GM21390 (cell line): ENCODE measurements at regions not wholly inside any gene's neighbourhood (a gene's known extent, or its start where the extent isn't known, plus 50 kb on each side); places are given as distances from the start of the nearest gene placed in this dataset.

ENCODE experiments used
- ATAC-seq: cut with Tn5 transposase; IDR thresholded peaks from one replicate; pipeline ENCODE4 v1.9.1; 2021; ENCODE audit not compliant: unreplicated experiment

- no peak for ATAC-seq
Observed at GRCh38 chr7:47724335-47724982, 142.5 kb upstream of the TNS3 start.

- ATAC-seq: no peak
Observed at GRCh38 chr7:47722126-47722525, 140.2 kb upstream of the TNS3 start.

DNA sequence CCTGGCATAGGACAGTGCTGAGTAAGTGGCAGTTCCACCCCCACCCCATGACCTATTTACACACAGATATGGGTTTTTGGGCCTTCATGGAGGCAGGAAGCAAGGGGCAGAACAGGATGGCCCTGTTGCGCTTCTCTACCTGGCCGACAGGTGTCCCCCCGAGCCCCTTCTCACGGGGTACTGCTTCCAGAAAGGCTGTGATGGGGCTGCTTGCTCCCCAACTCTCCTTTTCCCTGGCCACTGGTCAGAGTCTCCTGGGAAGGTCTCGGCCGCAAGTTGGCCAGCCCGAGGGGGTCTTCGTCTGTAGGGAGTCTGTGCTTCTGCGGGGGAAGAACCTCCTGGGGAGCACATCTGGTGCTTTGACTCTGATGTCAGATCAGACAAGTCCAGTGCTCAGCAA lies 139.8 kb upstream of the TNS3 start:
- ATAC-seq: no peak

DNA sequence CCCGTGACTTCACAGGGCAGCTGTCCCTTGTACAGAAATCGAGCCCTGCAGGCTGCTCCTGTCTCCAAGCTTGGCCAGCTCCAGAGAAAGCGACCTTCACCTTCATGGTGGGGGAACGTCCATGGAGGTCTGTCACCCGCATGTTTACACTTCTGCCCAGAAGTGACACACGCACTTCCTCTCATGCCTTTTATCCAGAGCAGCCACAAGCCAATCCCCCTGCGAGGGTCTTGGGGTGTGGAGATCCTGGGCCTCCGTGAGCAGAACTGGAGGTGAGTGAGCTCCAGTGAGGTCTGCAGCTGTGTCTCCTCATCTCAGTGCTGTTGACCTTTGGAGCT lies 139.0 kb upstream of the TNS3 start:
- no peak for ATAC-seq

DNA sequence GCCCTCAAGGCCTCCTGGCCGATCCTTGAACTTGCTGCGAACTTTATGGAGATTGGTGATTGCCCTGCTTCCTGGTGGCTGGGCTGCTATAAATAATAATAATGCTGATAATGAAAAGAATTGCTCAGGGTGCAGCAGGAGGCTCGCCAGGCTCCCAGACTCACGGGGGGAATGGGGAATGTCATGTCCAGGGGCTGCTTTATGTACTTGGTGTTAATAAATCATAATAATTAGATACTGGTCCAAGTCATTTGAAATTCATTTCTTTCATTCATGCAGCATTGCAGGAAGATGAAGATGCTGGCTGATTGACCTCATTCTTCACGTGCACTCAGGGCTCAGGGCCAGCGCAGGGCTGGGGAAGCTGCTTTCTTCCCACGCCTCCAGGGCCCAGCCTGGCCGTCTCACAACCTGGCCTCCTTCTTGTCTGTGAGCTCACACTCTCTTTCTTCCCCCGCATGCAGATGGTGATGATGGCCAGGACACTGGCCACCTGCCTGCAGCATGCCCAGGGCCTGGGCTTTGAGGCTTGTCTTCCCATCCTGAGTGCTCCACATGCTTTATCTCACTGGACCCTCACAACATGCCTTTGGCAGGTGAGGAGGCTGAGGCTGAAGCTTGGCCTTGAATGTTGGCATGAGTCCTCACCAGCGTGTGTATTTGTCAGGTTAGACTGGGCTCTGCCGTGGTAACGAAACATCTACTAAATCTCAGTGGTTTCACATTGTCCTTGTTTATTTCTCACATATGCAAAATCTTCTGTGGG lies 138.4 kb upstream of the TNS3 start:
- peak; percentile 83 for ATAC-seq

- ATAC-seq: no peak
Observed at GRCh38 chr7:47719675-47720074, 137.8 kb upstream of the TNS3 start.

DNA sequence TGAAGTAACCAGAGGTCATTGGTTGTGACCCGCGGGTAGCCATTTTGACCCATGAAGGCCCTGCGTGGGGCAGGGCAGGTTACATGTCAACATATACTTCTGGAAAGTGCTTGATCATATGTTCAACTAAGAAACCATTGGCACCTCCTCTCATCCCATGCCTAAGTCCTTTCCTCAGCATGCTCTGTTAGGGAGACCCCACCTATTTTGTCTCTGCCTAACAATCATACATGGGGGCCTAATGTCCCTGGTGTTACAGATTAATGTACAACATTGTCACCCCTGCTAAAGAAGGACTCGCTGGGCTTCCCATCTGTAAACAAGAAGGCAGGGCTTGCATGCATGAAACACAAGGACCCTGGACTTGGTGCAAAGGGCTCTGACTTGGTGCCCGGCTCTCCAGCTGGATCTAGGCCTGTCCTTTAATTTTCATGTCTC lies 133.7 kb upstream of the TNS3 start:
- ATAC-seq: no peak

GRCh38 chr7:47714669-47715607 lies 133.0 kb upstream of the TNS3 start:
- ATAC-seq: peak; percentile 97

DNA sequence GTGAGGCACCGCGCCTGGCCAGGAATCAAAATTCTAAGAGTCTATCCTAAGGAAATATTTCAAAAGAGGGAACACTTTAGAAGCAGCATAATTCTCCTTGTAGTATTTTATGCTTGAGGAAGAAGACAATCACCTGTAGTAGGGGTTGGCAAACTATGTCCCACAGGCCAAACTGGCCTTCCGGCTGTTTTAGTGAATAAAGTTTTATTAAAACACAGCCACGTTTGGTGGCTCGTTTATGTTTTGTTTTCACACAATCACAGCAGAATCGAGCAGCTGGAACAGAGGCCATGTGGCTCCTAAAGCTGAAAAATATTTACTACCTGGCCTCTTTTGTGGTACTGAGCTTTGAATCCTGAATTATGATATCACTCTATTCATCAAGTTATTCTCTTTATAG lies 131.7 kb upstream of the TNS3 start:
- ATAC-seq: no peak

- ATAC-seq: no peak
Observed at GRCh38 chr7:47712416-47712815, 130.5 kb upstream of the TNS3 start.

GRCh38 chr7:47711776-47712175 lies 129.9 kb upstream of the TNS3 start:
- ATAC-seq: no peak

DNA sequence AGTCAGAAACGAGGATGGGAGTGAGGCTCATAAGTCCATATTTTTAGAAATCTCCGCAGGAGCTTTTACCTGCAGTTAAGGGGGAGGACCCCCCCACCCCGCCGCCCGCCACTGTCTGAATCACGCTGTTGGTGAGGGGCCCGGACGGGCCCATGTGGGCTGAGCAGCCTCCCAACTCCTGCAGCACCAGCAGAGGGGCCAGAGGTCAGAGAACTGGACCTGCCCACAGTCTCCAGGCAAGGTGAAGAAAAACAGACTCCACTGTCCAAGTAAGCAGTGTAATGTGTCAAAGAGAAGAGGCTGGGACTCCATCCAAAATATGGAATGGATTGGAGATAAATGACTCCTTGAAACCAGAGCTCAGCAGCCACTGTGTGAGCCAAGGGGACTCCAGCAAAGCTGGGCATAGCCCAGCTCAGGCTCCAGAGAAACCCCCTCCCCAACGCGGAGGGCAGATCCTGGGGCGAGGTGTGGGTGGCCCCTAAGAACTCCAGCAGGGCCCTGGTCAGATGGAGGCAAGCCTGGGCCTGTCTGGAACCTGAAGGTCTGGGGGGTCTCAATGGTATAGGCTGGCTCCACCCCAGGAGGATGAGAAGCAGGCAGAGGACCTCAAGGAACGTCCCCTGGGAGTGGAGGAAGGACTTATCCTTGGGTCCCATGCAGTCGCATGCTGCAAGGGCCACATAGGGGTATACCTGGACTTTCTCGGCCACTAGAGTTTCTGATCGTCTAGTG lies 128.5 kb upstream of the TNS3 start:
- no peak for ATAC-seq

- ATAC-seq: no peak
Observed at GRCh38 chr7:47709451-47709850, 127.5 kb upstream of the TNS3 start.

GRCh38 chr7:47709051-47709450 lies 127.1 kb upstream of the TNS3 start:
- ATAC-seq: no peak

DNA sequence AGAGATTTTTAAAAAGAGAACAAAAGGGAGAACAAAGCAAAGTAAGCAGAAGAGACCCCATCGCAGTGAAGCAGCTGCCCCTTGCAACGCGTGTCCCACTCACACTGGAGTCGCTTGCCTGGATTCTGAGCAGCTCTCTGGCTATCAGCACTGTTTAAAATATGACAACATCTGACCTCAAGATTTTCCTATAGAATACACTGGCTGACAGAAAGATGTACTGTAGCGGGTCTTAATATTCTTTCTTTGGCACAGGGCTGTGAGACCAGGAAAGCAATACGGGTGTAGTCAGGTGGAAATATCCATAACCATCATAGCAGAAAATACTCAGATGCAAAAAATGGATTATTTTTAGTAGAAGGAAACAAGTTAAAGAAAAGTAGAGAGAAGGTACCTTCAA lies 125.7 kb upstream of the TNS3 start:
- ATAC-seq: no peak

GRCh38 chr7:47704936-47705335 lies 123.0 kb upstream of the TNS3 start:
- no peak for ATAC-seq

- no peak for ATAC-seq
Observed at GRCh38 chr7:47702080-47702479, 120.2 kb upstream of the TNS3 start.

DNA sequence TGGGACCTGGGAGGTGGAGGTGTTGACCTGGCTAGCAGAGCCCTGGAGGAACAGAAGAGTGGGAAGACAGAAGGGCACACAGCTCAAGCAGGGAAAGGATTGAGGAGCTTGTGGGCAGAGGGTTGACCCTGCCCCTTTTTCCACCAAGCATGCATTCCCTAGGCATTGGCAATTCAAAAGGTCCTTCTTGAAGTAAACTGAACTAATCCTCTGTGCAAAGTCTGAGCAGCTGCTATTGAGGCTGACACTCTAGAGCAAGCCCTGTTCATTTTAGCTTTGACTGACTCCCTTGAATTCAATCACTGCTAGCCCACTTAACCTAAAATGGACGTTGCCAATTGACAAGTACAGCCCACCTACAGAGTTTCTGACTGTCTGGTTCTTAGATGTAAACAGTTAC lies 116.5 kb upstream of the TNS3 start:
- ATAC-seq: no peak

DNA sequence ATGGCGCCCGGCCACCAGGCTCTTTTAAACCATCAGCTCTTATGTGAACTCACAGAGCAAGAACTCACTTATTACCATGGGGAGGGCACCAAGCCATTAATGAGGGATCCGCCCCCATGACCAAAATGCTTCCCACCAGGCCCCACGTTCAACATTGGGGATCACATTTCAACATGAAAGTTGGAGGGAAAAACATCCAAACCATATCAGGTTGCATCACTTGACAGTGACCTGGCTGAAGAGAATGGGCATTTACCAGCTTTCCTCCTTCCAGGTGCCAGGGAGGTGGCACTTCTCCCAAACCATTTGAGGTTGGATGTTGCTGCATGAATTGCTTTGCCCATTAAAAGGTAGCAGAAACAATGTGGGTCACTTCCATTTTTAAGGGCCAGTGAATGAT lies 115.6 kb upstream of the TNS3 start:
- ATAC-seq: no peak

GRCh38 chr7:47696152-47696710 lies 114.3 kb upstream of the TNS3 start:
- ATAC-seq: no peak

DNA sequence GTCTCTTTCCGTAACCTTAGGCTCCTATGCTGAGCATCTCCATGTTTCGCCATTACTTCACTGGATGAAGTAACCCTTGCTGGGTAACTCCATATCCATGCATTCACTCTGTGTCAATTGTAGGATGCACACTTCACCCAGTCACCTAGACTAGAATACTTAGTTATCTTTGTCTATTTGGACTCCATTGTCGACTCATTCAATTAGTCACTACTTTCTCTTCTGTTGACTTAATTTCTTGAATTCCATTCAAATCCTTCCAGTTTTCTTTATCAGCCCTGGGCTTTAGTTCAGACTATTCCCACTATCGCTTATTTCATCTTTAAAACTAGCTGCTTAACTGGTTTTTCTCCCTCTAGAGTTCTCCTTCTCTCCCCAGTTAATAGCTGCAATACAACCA lies 111.3 kb upstream of the TNS3 start:
- ATAC-seq: no peak
